Activated CD8-positive, alpha-beta memory T cell treated with anti-CD3 and anti-CD28 coated beads for 48 hours (primary cell): ENCODE measurements at regions not wholly inside any gene's neighbourhood (a gene's known extent, or its start where the extent isn't known, plus 50 kb on each side); places are given as distances from the start of the nearest gene placed in this dataset.

Source experiments
- DNase-seq, 3 experiments: peaks; one replicate each; pipeline ENCODE4 v3.0.0-alpha.2; 2020; ENCODE audit warnings: low read depth in 2 of 3, low spot score in 2 of 3

DNA sequence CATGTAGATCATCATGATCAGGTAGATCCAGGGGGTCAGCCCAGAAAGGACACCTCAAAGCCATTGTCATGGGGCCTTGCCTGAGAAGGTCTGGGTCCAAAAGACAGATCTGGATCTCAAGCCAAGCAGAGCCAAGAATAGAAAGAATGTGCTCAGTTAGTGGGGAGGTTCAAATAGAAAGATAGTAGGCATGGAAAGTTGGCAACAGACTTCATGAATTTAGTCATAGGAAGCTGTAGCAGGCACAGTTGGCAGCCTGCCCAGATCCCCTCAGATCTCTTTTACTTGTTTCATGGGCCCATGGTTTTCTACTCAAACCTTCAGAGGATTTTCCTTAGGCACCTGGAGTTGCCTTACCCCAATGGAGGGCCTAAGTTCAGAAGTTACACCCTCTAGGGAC lies 767.0 kb downstream of the SLC4A3 start:
- no peak for DNase-seq

DNA sequence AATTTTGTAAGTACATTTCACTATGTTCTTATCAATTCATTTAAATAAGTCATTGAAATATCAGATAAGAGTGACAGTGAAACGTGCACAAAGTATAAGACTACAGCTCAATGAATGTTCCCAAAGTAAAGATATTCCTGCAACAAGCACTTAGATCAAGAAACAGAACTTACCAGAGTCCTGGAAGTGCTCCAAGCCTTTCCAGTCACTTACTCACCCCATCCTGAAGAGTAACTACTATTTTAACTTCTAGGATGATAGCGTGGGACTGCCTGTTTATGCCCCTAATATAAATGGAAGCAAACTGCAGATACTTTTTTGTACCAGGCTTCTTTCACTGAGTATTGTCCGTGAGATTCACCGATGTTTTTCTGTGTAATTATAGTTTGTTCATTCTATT lies 768.9 kb downstream of the SLC4A3 start:
- DNase-seq: no peak

GRCh38 chr2:220410296-220410695 lies 782.9 kb downstream of the SLC4A3 start:
- no peak for DNase-seq

DNA sequence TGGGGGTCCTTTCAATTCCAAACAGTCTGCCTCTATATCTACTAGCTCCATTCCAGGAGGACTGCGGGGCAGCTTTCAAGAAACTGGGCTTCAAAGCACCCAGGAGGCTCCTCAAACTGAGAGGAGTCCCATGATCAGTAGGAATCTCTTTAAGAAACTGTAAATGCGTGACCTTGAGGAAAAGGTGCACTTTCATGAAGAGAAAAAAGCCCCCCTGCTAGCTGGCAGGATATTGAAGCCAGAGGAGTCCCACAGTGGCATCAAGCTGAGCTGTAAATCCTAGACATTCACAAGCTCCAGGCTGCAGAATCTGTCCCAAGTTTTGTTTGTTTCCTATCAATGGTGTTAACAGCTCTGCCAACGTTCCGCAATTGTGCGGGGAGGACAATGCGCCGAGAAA lies 790.1 kb downstream of the SLC4A3 start:
- no peak for DNase-seq

GRCh38 chr2:220419647-220420046 lies 792.2 kb downstream of the SLC4A3 start:
- no peak for DNase-seq

GRCh38 chr2:220420820-220421219 lies 793.4 kb downstream of the SLC4A3 start:
- no peak for DNase-seq

GRCh38 chr2:220422676-220423075 lies 795.2 kb downstream of the SLC4A3 start:
- no peak for DNase-seq

- DNase-seq: no peak
These were observed 797.1 kb downstream of the SLC4A3 start for GRCh38 chr2:220424561-220424960.

- DNase-seq: no peak
These were observed 805.2 kb downstream of the SLC4A3 start for GRCh38 chr2:220432645-220433044.

- no peak for DNase-seq
These were observed 805.7 kb downstream of the SLC4A3 start for GRCh38 chr2:220433131-220433530.

DNA sequence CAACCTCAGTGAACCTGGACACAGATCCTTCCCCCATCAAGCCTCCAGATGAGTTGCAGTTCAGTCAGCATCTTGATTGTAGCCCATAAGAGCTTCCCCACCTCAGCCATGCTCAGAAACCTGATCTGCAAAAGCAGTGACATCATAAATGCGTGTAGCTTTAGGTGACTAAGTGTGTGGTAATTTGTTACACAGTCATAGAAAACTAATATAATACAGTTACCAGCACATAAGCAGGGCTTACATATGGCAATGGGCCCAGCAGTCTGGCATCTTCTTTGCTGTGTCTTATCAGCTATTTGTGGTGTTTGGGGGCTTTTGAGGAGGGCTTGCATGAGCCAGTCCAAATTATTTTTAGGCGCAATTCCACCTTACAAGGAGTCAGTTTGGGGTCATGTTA lies 807.0 kb downstream of the SLC4A3 start:
- DNase-seq: no peak

DNA sequence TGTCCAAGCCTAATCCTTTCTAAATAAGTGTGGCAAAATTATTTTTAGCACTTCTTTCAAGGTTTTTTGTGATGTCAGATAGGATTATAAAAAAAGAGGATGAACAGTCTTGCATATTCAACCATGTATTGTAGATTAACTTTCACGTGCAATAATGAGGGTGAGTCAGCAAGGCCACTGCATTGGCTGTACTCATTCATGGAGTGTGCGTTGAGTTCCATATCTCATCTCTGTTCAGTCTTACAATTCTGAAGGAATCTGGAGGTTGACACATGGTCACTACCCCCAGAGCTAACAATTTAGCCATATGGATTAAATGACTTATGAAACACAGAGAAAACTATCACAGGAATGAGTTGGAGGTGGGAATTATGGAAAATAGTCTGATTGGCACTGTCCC lies 810.5 kb downstream of the SLC4A3 start:
- DNase-seq: no peak

DNA sequence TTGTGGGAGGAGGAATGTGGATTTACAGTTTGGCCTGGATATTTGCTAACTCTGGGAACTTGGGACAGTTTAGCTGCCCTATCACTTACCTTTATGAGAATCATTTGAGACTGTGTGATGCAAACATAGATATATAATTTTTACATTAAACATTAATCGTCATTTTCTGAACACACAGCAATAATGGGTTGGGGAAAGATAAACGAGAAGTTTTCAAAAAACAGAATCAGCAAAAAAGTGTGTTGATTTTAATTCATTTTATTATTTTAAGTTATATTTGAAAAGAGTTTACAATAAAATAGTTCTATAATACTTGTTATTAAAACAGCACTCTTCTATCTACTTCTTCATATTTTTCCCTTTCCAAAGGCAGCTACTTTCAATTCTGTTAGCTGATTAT lies 813.3 kb downstream of the SLC4A3 start:
- no peak for DNase-seq

- DNase-seq: no peak
These were observed 814.0 kb downstream of the SLC4A3 start for GRCh38 chr2:220441404-220441803.

DNA sequence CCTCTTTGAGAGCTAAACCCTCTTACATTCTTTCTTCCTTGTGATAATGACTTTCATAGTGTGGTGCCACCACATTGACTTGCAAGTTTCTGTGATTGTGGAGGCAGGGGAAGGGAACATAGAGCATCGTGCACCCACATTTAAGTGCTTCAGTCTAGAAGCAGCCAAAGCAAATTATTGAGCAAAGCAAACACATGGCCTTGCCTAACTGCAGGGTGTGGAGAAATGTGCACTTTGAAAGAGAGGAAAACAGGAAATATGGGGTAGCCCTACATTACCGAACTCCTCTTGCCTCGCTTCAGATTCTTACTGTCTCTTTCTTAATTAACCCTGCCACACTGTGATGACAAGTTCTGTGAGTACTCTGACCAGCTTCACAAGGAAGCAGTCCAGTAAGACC lies 814.6 kb downstream of the SLC4A3 start:
- no peak for DNase-seq

- no peak for DNase-seq
These were observed 818.1 kb downstream of the SLC4A3 start for GRCh38 chr2:220445429-220446105.

- no peak for DNase-seq
These were observed 818.8 kb downstream of the SLC4A3 start for GRCh38 chr2:220446106-220446712.

DNA sequence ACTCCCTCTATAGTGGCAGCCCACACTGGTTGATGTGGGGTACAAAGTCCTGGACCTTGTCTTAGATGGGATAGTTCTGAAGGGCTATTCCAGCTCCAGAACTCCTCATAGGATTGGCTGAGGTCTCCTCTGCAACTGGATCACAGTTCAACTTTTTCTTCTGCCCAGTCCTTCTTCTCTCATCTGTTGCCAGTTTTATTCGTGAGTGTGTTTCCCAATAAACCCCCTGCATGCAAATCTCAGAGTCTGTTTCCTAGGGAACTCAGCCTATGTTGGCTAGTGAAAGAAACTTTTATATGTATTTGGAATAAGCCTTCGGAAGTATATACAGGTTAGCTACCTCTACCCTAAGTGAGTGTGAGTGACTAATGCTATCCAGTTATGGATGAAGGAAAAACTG lies 823.4 kb downstream of the SLC4A3 start:
- no peak for DNase-seq

DNA sequence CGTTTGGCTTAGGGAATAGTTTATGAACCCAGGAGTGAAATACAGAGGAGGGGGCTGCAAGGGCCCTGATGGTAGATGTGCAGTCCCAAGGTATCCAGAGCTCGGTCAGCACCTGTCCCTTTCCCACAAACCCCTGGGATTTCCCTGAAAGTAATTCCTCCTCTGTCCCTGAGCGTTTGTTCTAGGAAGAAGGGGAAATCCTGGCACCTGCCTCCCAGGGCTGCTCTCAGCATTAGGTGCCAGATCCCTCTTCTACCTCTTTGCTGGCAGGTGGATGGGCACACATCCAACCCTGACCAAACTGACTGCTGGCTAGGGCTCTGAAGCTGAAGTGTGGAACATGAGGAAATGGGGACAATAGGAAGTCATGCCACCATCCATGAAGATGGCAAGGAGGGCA lies 824.0 kb downstream of the SLC4A3 start:
- DNase-seq: no peak

- no peak for DNase-seq
These were observed 825.1 kb downstream of the SLC4A3 start for GRCh38 chr2:220452561-220452960.

GRCh38 chr2:220455351-220455990 lies 828.0 kb downstream of the SLC4A3 start:
- DNase-seq: no peak

GRCh38 chr2:220458051-220458450 lies 830.6 kb downstream of the SLC4A3 start:
- no peak for DNase-seq
